Liver (tissue), 3 donors: ENCODE measurements at regions not wholly inside any gene's neighbourhood (a gene's known extent, or its start where the extent isn't known, plus 50 kb on each side); places are given as distances from the start of the nearest gene placed in this dataset.

ENCODE experiments used
- ATF3 ChIP-seq: IDR thresholded peaks from 2 replicates; pipeline ENCODE4 v1.6.1; 2016; ENCODE audit warnings: antibody characterized with exemption
- CTCF ChIP-seq: fragments of 150-350 bp; IDR thresholded peaks from 2 replicates; pipeline ENCODE4 v1.5.1; 2017; ENCODE audit warnings: improper control_type of control experiment, low read depth, low read length; ENCODE audit not compliant: missing input control
- EGR1 ChIP-seq, 2 donors: IDR thresholded peaks; 2 replicates each; pipeline ENCODE4 v1.6.1; 2016 to 2018; ENCODE audit warnings: antibody characterized with exemption in 2 of 2, low read depth in 2 of 2
- GABPA ChIP-seq, 2 donors: IDR thresholded peaks in 1 of 2; conservative IDR thresholded peaks in 1 of 2; 2 replicates each; pipeline ENCODE4 v1.6.1; 2016; ENCODE audit warnings: antibody characterized with exemption in 2 of 2, mild to moderate bottlenecking in 1 of 2, moderate library complexity in 1 of 2
- HNF4A ChIP-seq, 2 donors: conservative IDR thresholded peaks; 2 replicates each; pipeline ENCODE4 v1.6.1; 2016; ENCODE audit warnings: antibody characterized with exemption in 2 of 2, mild to moderate bottlenecking in 2 of 2
- JUND ChIP-seq, 2 donors: IDR thresholded peaks; 2 replicates each; pipeline ENCODE4 v1.6.1; 2016; ENCODE audit warnings: antibody characterized with exemption in 2 of 2
- MAX ChIP-seq: IDR thresholded peaks from 2 replicates; pipeline ENCODE4 v1.6.1; 2016; ENCODE audit warnings: antibody characterized with exemption
- REST ChIP-seq: IDR thresholded peaks from 2 replicates; pipeline ENCODE4 v1.6.1; 2016; ENCODE audit warnings: antibody characterized with exemption, mild to moderate bottlenecking
- TAF1 ChIP-seq: conservative IDR thresholded peaks from 2 replicates; pipeline ENCODE4 v1.6.1; 2016; ENCODE audit warnings: antibody characterized with exemption, mild to moderate bottlenecking
- ZBTB33 ChIP-seq: IDR thresholded peaks from 2 replicates; pipeline ENCODE4 v1.6.1; 2016; ENCODE audit warnings: antibody characterized with exemption
- donor health status: healthy.
- donor health status: healthy.

- TF ChIP-seq REST (no peak), JUND (IDR thresholded peaks at IDR 0.05) (no peak), CTCF (no peak), GABPA (IDR thresholded peaks at IDR 0.05 in 1 of 2, conservative IDR thresholded peaks at IDR 0.05 in 1 of 2) (no peak), EGR1 (IDR thresholded peaks at IDR 0.05; ENCODE audit: low read depth in 2 of 2) (no peak), HNF4A (conservative IDR thresholded peaks at IDR 0.05) (no peak), MAX (no peak), TAF1 (no peak), ATF3 (no peak), ZBTB33 (no peak)
These were observed 132.8 kb upstream of the NR2F2 start for GRCh38 chr15:96197721-96198120.
